HG03097 (cell line): ENCODE measurements at regions not wholly inside any gene's neighbourhood (a gene's known extent, or its start where the extent isn't known, plus 50 kb on each side); places are given as distances from the start of the nearest gene placed in this dataset.

Experiments
- ATAC-seq: cut with Tn5 transposase; IDR thresholded peaks from one replicate; pipeline ENCODE4 v1.9.1; 2021; ENCODE audit not compliant: unreplicated experiment, low FRiP score

DNA sequence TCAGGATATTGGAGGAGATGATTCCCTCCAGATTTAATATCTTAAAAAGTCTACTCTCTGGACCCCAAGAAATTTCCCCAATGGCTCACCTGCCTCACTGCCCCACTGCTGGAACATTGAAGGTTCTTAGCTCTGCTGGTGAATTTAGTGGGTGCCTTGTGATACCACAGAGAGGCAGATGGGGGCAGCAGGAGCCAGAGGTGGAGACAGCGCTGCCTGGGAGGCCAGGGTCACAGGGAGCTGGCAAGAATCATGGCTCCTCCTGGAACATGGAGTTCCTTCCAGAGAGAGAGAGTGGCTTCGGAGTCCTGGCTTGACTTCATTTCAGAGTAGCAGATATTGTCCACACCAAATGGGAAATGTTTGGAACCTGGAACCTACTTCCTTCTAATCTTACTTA is 263.5 kb upstream of the CFAP20DC start:
- ATAC-seq = no peak

DNA sequence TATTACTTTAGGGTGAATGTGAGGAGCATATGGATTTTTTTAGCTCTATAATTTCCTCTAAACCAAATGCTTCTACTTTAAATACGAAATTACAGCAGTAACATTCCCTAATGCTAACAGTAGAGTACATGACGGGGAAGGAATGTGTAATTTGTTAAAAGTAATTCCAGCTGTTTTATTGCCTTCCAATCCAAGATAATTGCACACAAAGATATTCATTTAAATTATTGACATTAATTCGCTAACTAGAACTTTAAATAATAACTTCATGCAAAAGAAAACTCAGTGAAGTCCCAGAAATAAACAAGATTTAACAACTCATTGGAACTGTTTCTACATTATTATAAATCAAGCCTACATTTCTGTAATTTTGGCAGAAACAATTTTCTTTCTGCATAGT is 261.4 kb upstream of the CFAP20DC start:
- no peak for ATAC-seq

DNA sequence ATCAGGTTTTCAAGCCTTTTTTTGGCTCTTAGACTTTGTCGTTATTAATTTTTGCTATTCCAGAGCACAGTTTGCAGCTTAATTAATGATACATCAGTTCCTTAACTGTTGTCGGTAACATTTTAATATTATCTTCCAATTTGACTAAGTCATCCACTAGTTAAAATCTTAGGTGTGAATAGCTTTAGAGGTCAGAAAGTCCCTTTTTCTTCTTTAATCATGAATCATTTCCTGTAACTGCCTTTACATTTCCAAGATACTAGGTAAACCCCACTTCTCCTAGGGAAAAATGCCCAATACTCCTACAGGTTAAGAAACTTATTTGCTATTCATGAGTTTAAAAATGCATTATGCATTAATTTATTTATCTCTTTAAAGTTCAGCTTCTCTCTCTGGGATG is 260.9 kb upstream of the CFAP20DC start:
- ATAC-seq = no peak

DNA sequence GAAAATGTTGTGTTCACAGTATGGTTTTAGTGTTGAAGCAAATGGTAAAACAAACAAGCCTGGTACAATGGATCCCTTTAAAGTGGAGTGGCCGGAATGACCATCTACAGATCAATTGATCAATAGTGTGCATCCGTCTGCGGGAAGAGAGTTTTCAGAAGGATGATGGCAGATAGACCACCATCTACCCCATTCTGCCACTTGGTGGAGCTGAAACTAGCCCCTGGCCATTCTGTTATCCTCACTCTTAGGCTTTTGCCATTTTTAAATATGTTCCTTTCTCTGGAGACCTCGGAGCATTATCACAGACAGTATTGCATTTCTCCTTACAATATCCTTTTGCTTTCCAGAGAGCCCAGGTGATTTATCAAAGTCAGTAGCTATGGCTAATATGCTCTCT is 258.9 kb upstream of the CFAP20DC start:
- ATAC-seq = no peak

DNA sequence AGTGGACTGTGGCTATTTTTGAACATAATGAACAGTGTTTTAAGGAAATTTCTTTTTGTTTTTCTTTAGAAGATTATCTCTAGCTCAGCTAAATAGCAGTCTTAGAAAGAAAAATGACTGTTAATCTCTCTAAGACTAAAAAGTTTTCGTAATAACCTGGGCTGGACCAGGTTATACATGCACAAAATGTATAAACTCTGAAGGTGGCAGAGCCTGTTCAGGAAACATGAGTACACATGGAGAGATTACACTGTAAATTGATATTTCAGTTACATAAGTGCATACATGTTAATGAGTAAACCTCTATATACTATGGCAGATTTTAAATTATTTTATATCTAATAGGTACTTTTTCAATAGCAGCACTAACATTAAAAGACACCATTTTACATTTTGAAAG is 258.2 kb upstream of the CFAP20DC start:
- no peak for ATAC-seq

DNA sequence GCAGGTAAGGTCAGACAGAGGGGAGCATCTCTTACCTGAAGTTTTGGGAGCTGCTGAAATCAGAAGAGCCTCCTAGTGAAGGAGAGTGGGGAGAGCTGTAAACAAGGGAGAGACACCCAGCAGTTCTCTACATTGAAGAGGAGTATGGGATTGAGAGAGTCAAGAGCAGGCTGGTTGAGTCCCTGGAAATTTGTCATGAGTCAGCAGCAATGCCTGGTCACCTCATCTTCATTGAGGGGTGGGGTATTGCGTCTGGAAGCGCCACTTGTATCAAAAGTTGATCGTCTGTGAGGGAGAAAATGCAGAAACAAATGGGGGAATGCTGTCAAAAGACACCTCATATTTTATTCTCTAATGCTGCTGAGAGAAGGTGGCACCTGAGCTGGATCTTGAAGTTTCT is 256.6 kb upstream of the CFAP20DC start:
- no peak for ATAC-seq

DNA sequence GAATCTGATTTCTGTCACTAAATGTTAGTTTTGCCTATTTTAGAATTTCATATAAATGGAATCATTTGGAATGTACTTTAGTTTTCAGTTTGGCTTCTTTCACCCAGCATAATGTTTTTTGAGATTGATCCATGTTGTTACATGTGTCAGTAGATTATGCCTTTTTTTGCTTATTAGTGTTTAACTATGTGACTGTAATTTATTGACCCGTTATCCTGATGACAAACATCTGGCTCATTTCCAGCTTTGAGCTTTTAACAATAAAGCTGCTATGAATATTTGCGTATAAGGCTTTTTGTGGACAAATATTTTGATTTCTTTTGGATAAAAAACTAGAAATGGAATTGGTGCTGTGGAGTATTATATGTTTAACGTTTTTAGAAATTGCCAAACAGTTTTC is 254.5 kb upstream of the CFAP20DC start:
- no peak for ATAC-seq

DNA sequence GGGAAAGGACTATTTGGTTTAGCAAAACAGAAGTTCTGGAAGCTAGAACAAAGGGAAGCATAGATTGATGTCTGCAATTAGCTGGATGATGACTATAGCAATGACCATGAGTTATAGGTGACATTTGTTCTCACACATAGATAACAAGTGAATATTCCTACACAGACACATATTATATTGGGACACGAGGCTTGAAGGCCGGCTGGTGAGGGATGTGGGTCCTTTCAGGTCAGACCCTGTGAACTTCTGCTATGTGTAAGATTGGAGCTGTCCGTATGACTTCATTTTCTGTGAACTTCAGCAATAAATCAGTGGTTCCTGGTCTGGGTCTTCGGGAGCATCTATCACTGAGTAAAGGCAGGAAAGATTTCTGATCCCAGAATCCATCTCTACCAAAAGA is 253.6 kb upstream of the CFAP20DC start:
- no peak for ATAC-seq

DNA sequence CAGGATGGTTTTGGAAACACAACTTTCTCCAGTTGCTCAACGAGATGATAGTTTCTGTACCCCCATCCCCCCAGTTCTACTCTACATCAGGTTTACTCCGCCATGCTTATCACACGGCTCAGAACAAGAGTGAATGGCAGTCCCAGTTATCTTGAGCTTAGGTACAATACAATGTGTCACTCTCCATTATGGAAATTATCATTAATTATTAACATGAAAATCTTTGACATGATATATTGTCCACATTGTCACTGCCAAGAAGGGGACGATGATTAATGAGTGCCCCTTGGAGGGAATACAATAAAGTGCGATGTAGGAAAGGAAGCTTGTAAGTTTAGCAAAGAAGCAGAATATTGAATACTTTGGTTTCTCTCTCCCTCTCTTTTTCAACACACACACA is 252.6 kb upstream of the CFAP20DC start:
- no peak for ATAC-seq

DNA sequence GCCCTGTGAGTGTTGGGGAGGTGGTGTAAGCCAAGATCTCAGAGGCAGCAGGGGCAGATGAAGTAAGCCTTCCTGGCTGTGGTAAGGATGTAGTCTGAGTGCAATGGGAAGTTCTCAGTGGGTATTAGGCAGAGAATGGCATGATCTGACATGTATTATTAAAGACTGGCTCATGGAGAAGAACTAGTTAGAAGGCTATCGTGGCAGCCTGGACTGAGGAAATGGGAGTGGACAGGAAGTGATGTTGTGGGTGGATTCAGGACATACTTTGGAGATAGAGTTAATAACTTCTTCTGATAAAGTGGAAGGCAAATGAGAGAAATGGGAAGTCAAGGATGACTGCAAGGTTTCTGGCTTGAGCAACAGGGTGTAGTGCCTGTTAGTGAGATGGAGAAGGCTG is 250.9 kb upstream of the CFAP20DC start:
- no peak for ATAC-seq

DNA sequence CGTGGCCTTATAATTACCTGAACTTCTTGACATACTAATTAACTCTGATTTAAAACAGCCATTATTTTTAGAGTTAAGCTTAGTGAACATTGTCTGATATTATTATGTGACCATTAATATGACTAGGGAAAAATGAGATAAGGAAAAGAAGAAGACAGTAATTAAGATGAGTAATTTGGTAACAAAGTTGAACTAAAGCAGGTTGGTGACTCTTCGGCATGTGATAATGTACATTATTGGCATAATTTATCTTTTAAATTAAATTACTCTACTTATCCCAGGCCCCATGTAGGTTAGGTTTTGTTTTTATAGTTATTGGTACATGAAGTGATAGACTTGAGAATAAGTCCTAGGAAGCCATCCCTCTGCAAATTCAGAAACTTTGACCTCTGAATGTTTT is 249.7 kb upstream of the CFAP20DC start:
- ATAC-seq = no peak

DNA sequence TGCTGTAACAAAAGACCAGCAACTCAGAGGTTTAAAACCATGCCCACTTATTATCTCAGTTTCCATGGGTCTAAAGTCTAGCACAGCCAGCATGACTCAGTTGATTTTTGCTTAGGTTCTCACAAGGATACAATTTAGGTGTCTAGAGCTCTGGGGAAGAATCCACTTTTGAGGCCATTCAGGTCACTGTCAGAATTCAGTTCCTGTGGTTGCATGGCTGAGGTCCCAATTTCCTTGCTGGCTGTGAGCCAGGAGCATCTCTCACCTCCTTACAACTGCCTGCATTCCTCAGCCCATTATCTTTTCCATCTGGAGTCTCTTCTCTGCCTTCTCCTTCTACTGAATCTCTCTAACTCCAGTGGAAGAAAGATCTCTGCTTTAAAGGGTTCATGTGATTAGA is 240.5 kb upstream of the CFAP20DC start:
- ATAC-seq = no peak

DNA sequence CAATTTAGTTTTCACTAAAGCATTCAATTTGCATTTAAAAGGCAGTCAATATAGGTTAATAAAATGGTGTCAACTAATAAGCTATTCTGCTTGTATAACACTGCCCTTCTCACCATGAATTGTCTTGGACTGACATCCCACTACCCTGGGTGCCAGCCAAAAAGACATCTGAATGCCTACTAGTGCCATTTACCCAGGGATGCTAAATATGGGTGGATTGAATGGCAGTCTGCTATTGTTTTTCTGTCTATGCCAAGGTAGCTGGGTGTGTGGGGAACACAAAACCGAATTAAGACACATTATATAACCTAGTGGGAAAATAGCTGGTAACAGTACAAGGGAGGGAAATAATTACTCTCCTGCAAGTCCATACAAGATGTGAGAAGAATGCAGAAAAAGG is 240.0 kb upstream of the CFAP20DC start:
- no peak for ATAC-seq

DNA sequence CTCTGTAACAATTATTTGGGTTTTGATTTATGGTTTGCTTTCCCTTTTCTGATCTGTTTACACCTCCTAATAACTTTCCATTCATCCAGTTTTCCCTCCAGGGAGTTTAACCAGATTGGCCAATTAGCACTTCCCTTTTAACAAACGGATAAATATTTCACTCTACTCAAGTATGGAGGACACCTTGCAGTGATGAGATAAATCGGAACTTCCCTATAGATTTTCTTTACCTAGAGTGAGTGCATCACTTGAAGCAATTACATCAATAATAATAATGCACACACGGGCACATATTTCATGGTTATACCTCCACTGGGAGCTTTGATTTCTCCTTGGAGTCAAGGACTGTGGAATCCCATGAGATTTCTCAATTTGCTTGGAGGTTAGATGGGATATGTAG is 239.1 kb upstream of the CFAP20DC start:
- no peak for ATAC-seq

DNA sequence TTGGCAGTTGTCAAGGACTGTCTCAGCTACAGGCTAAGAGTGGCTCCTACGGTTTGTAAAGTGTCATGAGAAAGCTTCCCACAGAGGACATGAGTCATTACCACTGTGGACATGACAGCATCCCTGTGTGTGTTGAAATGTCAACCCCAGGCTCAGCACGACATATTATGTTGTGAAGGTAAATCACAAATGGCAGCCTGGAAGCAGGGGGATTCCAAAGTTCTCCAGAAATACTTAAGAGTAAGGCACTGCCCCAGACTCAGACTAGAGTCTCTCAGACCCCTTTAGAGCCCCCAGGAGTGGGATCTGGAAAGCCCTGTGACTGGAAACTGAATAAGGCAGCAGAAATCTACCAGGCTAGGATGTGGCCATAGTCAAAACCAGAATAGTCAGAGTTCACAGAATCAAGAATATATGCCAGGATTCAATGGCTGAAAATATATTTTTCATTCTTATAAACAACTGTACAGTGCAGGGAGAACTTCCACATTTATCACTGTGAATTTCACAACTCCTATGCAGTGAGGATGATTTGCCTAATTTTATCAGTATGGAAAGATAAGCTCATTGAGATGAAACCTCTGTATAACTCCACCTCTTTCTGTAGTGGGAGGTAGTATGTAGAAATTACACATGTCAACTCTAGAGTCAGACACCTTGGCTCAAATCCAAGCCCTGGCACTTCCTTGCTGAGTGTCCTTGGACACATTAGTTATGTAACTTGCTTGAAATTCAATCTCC is 237.1 kb upstream of the CFAP20DC start:
- ATAC-seq = no peak

DNA sequence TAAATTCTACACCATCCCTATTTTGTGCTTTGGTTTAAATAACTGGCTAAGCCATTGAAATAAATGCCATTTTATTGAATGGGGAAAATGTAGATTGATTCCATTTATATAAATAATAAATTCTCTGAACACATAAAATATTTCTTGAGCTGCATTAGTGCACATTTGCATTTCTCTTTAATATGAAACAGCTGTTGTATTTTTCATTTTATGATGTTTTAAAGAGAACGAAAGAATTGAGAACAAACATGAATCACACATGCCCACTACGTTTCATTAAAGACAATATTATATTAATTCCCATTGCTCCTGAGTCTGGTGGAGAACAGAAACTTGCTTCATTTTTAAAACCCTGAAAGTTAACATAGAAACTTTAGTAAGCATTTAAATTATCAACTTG is 235.7 kb upstream of the CFAP20DC start:
- ATAC-seq = no peak

DNA sequence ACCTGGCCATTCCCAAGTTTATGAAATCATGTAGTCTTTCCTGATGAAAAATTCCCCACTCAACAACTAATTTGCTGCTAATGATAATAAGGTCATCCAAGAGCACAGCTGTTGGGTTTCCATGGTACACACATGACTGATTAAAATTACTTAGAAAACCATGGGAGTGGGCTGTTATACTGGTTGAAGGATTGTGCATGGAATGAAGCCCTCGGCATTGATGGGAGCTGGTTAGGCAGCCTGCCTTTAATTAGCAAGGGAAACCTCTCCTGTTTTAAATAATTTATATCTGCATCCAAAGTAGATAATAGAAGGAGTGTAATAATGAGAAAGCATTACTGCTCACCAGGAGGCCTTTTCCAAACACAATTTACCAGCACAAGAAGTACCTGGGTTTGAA is 235.1 kb upstream of the CFAP20DC start:
- no peak for ATAC-seq

DNA sequence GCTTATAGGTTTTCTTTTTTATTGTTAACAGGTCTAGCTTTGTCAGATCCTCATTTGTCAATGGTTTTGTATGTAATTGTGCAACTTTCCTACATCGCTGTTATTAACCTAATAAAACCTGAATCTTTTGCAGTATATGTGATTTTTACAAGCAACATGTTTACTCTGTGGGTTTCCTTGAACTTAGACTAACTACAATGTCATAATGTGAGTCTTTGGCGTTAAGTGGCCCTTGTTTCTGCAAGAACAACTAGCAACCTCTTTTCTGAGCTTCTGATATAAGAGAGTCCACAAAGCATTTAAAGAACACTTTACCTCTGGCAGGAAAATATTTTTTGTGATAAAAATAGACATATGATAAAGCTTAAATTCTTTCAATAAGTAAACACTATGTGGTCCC is 230.3 kb upstream of the CFAP20DC start:
- ATAC-seq = no peak

DNA sequence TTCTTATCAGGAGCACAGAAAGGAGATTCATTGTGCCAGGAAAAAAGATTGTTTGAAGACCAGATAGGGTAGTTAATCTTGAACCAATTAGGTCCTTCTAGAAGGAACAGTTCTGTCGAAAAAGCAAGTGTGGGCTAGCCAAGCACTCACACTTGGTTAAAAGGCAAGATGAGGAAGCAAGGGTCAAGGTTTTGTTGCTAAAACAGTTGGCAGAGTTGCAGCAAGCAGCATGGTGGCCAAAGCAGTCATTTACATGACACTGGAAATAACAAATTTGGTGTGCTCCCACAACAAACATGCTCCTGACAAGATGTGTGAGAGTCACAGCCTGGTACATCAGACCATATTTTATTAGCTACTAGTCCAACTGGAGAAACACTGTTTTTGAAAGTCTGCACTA is 228.0 kb upstream of the CFAP20DC start:
- ATAC-seq = no peak

DNA sequence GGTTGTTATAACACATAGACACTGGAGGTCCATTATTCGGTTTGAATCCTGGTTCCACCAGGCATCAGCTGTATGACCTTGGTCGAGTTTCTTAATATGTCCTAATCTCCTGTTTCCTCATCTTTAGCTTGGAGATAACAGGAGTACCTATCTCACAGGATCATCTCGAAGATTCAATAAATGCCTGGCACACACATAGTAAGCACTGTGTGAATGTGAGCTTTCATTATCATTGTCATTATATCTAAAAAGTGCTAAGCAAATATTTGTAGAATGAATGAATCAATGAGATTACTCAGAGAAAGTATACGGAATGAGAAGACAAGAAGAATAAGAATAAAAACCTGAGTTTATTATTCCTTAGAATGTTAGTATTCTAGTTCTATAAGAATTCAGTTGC is 227.4 kb upstream of the CFAP20DC start:
- no peak for ATAC-seq

DNA sequence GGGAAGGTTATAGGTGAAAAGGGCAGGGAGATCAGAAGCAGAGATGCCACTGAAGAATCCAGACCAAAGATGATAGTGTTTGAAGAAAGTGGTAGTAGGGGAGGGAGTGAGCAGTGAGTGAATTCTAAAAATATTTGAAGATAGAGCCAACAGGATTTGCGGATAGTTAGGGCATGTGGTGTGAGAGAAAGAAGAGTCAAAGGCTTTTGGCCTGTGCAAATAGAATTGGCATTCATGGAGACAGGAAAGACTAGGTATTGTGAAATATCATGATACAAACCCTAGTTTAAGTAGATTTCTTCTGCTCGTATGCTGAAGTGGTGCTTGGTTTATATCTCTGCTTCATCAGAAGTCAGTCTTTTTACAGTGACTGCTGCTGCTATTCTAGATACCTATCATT is 224.2 kb upstream of the CFAP20DC start:
- no peak for ATAC-seq

DNA sequence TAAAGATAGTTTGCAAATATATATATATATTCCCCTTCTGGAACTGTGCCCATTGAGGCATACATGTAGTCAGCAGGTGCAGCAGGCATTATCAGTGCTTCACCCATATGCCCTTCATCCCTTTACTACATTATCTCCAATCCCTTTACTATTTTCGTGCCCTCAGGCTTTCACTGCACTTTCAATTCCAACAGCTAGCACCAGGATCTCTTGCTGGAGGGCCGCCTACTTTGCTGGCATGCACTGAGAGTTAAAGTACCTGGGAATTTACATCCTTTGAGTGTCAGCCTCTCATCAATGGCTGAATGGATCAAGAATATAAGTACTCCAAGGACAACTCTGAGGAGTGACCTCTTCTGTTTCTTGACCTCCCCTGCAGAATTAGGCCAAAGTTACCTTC is 222.1 kb upstream of the CFAP20DC start:
- no peak for ATAC-seq

DNA sequence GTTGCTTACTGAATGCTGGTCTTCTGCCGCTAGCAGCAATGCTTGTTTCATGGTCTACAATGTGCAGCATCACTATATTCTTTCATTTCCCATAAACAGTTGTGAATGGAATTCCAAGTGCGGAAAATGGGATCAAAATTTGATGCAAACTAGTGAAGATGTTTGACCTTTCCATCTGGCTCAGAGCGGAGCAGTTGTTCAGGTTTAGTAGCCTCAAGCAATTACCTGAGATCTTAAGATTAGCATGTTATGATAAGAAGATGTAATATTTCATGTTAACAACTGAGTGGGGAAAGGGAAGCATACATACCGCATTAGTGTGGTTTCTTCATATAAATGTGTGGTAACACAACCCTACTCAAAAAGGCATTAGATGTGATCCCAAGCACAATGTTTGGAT is 221.1 kb upstream of the CFAP20DC start:
- ATAC-seq = no peak
